ENCODE measurements at regions not wholly inside any gene's neighbourhood (a gene's known extent, or its start where the extent isn't known, plus 50 kb on each side); places are given as distances from the start of the nearest gene placed in this dataset.

DNA sequence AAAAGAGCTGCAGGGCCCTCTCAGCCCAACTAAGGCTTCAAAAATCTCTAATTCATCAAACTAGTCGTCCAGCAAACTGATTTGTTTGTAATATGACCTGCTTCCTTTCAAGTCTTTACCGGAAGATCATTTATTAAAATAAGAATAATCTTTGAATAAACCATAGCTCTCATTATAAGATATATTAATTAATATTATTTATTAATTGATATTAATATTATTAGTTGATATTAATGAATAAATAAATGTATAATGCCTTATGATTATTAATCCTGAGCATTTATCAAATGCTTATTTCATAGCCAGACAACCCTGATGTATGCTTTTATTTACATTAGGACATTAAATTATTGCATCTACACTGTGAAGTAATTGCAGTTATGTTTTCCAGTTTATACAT is 550.7 kb upstream of the ALCAM start:
- no peak for DNase-seq

DNA sequence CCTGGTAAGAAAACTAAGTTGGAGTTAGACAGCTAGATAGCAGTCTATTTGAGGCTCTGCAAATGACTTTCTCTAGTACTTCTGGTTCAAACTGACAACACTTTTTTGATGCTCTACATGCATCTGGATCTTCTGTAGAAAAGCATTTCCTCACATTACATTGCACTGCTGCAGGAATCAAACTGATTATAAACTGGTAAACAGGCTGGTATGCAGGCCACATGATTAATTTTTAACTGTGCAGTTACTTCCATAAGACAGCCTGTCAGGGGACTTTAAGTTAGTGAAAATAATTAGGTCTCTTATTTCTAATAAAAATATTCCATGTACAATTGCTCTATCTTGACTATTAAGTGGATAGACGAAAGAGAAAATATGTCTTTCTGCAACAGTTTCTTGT is 550.0 kb upstream of the ALCAM start:
- DNase-seq, result no peak

DNA sequence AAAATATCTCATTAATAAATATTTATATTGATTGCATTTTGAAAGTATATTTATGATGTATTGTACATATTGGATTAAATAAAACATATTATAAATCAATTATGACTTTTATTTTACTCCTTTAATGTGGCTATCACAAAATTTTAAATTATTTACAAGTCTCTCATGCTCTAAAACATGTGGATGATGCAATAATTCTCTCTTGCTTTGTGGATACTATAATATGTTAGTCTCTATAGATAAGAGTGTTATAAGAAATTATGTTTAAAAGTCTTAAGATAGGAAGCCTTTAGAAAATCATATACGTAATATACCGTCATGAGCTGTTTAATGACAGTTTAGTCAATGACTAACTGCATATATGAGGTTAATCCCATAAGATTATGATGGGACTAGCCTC is 547.4 kb upstream of the ALCAM start:
- no peak for DNase-seq

- no peak for DNase-seq
Measured at GRCh38 chr3:104820959-104821358, 545.8 kb upstream of the ALCAM start.

DNA sequence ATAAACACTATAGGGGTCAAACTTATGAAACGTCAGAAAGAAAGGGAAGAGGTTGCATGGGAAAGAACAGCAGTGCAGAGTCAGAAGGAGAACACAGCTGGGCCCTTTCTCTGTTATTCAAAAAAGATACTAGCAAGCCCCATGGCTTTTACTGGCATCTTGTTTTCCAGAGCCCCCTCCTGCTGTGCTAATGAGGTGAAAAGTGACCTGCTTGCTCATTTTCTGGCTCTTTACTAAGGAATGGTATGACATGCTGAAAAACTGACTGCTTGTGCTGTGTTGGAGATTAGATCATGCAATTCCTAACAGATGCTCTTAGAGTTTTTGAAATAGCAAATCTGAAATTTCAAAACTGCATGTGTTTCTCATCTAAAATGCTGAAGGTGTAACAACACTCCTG is 541.6 kb upstream of the ALCAM start:
- no peak for DNase-seq

GRCh38 chr3:104831071-104831470 is 535.6 kb upstream of the ALCAM start:
- DNase-seq, result no peak

- DNase-seq, result no peak
Measured at GRCh38 chr3:104832530-104832929, 534.2 kb upstream of the ALCAM start.

DNA sequence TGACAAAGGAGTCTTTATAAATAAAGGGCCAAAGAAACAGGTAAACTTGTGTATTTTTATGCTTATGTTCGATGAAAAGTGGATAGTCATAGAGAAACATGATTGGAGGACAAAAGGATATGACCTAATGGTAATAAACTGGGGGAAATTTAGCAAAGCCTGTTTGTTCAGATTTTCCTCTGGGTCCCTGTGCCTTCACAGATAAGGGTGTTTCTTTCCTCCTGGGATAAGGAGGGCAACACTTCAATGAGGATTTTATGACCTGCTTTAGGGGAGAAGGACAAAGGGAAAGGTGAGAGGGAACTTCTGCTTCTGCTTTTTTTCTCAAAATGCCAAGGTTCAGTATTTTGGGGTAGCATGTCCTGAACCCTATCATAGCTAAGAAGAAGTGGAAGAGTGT is 531.3 kb upstream of the ALCAM start:
- no peak for DNase-seq

GRCh38 chr3:104846270-104846669 is 520.4 kb upstream of the ALCAM start:
- DNase-seq, result no peak

GRCh38 chr3:104849070-104849469 is 517.6 kb upstream of the ALCAM start:
- DNase-seq, result no peak

DNA sequence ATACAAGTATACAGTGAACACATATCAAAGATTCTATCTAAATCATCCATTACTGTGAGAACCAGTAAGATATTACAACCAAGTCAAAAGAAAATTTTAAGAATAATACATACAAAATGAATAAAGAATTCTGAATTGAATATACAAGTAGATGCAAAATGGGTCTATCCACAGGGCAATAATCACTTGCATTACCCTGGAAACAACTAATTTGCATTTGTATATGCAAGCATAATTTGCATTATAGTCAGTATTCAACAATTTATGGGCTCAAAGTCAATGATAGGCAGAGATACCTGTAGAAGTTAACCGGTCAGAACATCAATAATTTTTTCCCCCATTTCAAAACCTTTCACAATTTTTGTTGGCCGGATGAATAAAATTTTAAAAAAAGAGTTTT is 512.2 kb upstream of the ALCAM start:
- no peak for DNase-seq

DNA sequence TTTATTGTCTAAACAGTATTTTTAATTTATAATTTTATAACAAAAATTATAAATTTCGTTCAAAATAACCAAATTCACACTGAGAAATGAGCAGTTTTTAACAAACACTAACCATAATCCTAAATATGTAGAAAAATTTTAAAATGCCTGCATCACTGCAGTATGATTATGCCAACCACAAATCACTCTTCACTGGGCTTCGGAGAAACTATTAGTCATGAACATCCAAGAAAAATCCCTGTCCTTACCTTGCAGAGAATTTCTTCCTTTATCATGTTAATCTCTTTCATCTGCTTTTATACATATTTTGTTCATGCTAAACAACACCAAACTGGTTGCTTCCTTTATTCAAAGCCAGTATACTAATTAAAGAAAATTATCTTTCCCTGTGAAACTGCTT is 511.0 kb upstream of the ALCAM start:
- no peak for DNase-seq

DNA sequence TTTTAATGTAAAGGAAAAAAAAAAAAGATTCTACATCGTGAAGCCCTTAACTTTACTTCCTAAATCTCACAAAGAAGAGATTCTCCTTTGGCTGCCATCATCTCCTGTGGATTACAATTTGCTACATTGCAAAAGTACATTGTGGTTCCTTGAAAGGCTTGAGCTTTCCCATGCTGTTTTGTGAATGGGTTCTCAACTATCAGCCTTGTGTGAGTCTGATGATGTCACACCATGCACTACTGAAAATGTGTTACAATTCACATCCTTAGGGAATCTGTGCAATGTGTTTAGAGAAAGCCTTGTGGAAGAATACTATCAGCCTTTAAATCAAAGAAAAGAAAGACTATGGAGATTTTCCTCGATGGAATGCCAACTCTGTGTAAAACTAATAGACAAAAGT is 510.0 kb upstream of the ALCAM start:
- DNase-seq, result no peak

- DNase-seq, result no peak
Measured at GRCh38 chr3:104868291-104868690, 498.4 kb upstream of the ALCAM start.

GRCh38 chr3:104870276-104870675 is 496.4 kb upstream of the ALCAM start:
- DNase-seq, result no peak

GRCh38 chr3:104873331-104873730 is 493.4 kb upstream of the ALCAM start:
- no peak for DNase-seq

- DNase-seq, result no peak
Measured at GRCh38 chr3:104878395-104878794, 488.3 kb upstream of the ALCAM start.

DNA sequence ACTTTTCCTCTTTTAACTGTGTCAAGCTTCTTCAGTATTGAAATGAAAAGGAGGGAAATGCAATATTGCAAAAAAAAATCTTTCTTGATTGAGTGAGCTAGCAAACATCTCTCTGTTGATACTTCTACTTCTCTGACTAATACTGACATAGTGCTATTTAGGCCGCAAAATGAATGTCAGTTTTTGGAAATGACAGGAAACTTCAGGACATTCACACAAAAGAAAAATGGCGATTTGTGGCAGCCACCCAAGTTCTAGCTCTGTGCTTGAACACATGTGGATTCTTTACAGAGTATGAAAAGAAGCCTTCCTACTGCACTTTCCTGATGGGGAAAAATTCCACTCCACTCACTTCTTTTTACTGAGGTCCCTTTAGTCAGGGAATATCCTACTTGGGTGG is 486.8 kb upstream of the ALCAM start:
- no peak for DNase-seq

DNA sequence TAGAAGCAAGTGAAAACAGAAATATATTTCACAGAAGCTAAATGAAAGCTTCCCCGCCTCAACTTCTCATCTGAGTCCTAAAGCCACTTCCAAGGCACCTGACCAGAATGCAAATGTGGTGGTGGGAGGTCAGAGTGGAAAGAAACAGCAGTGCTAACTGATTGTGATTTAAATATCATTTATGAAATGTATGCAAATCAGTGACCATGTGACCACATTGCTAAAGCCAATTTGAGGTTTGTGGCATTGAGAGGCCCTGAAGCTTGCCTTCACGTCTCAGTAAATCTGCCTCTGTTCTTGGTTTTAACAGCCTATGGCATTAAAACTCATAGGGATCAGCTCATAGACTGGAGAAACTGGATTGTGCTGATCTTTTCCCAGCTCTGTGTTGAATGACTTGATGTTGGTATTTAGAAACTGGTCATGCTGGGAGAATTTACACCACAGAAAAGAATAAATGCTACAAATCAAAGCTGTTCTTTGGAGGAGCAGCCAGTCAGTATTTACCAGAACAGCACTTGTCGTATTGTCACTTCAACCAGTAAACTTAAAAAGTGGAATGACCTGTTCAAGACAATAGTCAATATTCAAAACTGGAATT is 481.4 kb upstream of the ALCAM start:
- no peak for DNase-seq

- no peak for DNase-seq
Measured at GRCh38 chr3:104886220-104886995, 480.3 kb upstream of the ALCAM start.

DNA sequence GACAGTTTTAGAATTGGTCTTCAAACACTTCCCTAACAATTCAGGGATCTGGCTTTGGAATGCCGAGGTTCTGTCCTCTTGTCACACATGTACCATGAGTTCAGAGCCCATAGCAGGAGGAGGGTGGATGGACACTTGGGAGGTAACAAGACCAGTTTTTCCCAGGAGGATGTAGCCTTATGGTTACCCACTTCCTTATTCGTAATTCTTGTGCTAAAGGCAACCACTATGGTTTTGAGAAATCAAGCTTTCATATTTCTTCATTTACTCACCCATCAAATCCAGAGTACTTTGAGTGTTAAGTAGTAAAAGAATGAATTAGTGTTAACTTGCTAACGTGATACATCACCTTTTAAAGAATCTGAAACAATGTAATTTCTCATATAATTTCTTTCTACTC is 479.6 kb upstream of the ALCAM start:
- no peak for DNase-seq

DNA sequence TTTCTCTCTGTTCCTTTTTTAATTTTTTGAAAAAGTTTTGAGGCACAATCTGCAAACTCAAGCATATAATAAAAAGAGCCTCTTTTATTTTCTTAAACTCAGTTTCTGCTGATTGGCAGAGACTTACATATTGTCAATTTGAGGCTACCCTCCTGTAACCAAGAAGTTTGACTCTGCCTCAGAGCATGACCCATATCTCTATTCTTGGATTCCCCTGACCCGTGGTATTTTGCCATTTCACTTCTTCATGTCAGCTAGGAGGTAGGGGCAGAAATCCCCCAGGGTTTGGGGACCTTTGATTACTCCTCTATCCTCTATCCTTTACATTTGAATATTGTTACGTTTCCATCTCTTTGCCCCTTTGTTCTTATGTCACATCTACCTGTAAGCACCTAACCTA is 479.1 kb upstream of the ALCAM start:
- no peak for DNase-seq

- DNase-seq, result no peak
Measured at GRCh38 chr3:104892044-104892443, 474.7 kb upstream of the ALCAM start.

DNA sequence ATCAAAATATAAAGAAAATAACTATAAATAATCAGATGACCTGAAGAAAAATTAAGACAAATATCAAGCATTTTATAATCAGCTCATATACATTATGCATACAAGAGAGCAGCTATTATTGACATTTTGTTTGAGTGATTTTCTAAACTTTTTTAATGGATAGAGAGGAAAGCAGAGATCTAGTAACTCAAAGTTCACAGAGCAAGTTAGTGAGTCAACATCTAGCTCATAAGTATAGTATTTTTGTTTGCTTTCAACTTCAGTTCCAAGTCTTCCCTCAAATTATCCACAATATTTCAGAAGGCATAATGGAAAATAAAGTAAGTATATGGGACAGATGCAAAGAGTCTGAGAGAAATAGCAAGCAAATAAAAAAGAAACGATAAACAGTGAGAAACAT is 470.1 kb upstream of the ALCAM start:
- DNase-seq, result no peak

DNA sequence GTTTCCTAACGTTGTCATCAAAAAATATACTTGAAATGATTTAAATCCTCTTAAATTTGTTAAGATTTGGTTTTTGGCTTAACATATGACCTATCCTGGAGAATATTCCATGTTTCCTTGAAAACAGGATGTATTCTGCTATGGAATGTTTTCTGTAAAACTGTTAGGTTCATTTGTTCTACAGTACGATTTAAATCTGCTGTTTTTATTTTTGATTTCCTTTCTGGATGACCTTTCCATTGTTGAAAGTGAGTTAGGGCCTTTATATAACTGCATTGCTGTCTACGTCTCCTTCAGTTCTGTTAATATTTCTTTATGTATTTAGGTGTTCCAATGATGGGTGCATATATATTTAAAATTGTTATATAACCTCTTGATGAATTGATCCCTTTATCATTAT is 465.3 kb upstream of the ALCAM start:
- no peak for DNase-seq
